OCI-LY1 (cell line): ENCODE measurements at regions not wholly inside any gene's neighbourhood (a gene's known extent, or its start where the extent isn't known, plus 50 kb on each side); places are given as distances from the start of the nearest gene placed in this dataset.

Experiments
- CTCF ChIP-seq: fragments of 200-600 bp; sonication (generic), shearing (Covaris generic); IDR thresholded peaks from 2 replicates; pipeline ENCODE4 v1.5.1; 2017; ENCODE audit warnings: mild to moderate bottlenecking, antibody characterized with exemption, low read length, moderate library complexity, mixed read lengths
- EZH2 ChIP-seq: fragments of 200-600 bp; sonication (generic), shearing (Covaris generic); IDR thresholded peaks from 2 replicates; pipeline ENCODE4 v1.8.0; 2017; ENCODE audit warnings: borderline replicate concordance, mixed run types, mild to moderate bottlenecking, antibody characterized with exemption, low read length, moderate library complexity, mixed read lengths

GRCh38 chr3:27802425-27802824 lies 80.3 kb upstream of the EOMES start:
- TF ChIP-seq EZH2 = no peak
- TF ChIP-seq CTCF = no peak
